Skeletal muscle cell (primary cell): ENCODE measurements at regions not wholly inside any gene's neighbourhood (a gene's known extent, or its start where the extent isn't known, plus 50 kb on each side); places are given as distances from the start of the nearest gene placed in this dataset.
"Not testable (repeated sequence)": the region's sequence is repeated elsewhere in the genome, so short reads cannot be mapped to it uniquely, and the experiment has no call there.

Experiments
- DNase-seq: peaks from one replicate; pipeline ENCODE4 v3.0.0-alpha.2; 2010; ENCODE audit warnings: low read depth
- H3K4me3 ChIP-seq: 2 replicates; pipeline ENCODE4 v1.5.1; 2011; ENCODE audit warnings: low read depth, mild to moderate bottlenecking, control low read depth, low read length, moderate library complexity

DNA sequence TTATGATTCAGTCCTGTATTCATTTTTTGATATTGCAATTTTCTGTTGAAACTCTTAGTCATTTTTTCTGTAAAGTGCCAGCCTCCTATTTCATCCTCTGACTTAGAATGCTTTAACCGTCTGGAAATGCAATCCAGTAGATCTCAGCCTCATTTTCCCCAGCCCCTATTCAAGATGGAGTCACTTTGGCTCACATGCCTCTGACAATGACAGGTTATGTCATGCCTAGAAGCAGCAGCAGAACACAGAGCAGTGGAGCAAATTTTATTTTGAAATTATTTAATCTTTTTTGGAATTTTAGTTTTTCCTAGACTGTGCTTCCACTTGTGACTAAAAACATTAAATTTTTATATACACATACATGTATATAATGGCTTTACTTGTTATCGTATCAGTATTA, 1053.2 kb downstream of the TAF11L14 start:
- no peak overlapping the region for H3K4me3 ChIP-seq
- DNase-seq, result no peak

DNA sequence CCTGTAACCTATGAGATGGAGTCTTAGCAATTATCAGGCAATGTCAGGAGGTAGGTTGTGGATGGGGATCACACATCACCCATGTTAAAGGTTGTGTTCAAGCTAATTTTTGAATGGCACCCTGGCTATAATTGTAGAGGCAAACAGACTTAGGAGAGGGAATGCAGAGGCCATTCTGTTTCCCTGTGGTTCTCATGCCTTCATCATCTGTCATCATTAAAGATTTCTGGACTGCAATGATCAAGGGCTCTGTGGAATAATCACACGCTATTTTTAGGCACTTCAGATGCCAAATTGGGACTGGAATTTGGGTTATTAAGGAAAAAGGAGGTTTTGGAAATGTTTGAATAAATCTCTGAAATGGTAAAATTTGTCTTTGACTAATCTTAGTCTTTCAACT, 1065.4 kb downstream of the TAF11L14 start:
- DNase-seq, result no peak
- no peak overlapping the region for H3K4me3 ChIP-seq

DNA sequence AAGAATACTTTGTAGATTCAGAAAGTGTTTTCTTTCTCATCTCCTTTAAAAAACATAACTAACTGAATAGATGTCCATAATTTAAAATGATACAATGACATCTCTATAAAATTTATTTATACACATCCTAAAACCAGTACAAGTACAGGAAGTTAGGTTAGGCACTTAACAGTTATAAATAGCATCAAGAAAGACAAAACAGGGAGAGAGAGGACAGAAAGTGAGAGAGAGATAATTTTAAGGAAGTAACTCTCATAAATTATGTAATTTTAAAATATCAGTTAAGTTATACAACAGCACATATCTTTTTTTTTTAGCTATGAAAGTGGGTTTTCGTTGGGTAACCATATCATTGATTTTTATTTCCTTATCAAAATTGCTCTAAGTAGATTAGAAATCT, 1068.6 kb downstream of the TAF11L14 start:
- DNase-seq, result no peak
- H3K4me3 ChIP-seq, result no peak overlapping the region

DNA sequence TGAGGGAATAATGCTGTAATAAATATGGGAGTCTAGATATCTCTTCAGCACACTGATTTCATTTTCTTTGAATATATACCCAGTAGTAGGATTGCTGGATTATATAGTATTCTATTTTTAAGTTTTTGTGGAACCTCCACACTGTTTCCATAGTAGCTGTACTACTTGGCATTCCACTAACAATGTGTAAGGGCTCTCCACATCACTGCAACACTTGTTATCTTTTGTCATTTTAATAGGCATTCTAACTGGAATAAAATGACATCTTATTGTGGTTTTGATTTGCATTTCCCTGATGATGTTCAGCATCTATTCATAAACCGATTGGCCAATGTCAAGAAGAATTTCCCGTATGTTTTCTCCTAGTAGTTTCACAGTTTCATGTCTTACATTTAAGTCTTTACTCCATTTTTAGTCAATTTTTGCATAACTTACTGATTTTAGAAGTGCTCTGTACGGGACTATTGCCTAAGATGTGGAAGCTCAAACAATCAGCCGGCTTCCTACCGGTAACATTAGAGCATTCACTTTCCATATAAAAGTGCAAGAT, 1078.8 kb downstream of the TAF11L14 start:
- H3K4me3 ChIP-seq, result no peak overlapping the region
- DNase-seq, result no peak

DNA sequence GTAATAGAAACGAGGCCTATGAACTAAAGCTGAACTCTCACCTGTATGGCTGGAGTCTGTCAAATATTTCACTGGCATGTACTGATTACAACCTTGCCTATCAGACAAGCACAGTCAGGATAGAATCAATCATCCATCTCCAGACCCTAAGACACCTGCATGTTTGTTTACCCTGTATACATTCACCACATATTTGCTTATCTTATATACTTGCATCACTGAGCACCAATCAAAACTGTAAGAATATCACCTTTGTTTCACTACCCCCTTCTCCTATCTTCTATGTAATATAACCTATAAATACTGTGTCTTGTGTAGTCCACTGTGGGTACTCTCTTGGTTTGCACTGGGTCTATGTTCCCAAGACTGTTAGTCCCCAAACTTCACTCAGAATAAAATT, 1085.7 kb downstream of the TAF11L14 start:
- DNase-seq, result no peak
- no peak overlapping the region for H3K4me3 ChIP-seq

DNA sequence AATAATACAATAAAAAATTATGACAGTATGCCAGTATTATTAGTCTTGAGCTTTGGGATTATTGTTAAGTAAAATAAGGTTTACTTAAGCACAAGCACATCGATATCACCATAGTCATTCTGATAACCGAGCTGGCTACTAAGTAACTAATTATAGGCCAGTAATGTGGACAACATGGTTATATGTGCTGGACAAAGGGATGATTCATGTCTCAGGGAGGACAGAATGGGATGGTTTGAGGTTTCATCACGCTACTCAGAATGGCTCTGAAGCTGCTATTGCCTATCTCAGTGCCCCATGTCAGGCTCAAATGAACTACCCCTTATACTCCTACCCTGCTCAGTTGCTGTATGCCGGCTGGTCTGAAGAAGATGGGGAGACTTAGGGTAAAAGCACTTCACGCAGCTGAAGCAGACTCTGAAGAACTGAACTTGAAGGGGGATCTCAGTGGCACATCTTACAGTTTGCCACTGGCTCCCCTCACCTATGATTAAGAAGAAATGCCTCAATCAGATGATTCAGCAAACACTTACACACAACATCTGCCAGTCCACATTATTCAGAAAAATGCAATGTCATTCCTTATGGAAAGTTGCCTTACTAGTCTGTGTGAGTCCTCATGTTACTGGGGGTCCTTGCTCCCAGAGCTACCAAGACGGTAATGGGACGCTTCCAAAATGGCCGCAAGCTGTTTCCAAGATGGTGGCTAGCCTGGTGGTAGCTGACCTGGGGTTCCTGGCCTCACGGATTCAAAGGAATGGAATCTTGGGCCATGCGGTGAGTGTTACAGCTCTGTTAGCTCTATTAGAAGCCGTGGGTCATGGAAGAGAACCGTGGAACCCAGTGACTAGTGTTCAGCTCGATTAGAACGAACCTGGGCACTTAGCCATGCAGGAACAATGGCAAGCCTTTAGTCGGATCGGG, 1098.6 kb downstream of the TAF11L14 start:
- no peak overlapping the region for H3K4me3 ChIP-seq
- DNase-seq, result no peak

DNA sequence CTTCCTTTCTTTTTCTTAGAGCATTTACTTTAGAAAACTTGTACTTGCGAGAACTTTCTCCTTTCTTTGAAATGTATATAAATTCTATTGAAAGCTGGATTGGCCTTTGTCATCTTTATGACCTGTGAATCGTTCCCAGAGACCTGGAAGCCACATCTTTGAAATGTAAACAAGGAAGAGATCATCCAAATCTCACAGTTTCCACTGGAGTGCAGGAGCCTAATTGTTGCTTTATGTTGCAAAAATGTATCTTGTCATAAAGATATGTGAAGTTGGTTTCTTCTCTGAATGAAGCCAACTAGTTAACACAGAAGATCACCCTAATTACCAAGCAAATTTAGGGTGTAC, 1101.8 kb downstream of the TAF11L14 start:
- no peak for DNase-seq
- no peak overlapping the region for H3K4me3 ChIP-seq

DNA sequence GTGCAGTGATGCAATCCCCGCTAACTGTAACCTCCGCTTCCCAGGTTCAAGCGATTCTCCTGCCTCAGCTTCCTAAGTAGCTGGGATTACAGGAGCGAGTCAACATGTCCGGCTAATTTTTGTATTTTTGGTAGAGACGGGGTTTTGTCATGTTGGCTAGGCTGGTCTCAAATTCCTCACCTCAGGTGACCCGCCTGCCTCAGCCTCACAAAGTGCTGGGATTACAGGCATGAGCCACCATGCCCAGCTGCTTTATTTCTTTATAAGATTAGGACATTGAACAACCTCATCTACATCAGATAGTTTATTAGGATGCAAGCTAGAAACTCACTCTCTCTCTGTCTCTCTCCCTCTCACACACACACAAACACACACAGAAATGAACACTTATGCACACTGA, 1102.5 kb downstream of the TAF11L14 start:
- not testable (repeated sequence) for H3K4me3 ChIP-seq, DNase-seq

DNA sequence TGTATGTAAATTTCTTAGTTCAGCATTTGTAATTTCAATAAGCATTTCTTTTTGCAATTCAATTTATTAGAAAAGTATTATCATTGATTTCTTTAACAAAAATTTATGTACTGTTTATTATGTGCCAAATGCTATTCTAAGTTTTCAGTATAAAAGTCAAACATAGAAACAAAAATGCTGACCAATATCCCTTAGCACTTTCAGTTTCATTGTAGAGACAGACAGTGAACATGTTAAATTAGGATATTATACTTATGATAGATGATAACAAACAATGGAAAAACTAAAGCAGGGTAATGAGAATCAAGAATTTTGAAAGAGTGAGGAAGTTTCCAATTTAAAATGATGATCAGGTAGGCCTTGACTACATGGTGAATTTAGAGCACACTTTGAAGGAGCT, 1106.0 kb downstream of the TAF11L14 start:
- no peak overlapping the region for H3K4me3 ChIP-seq
- DNase-seq, result no peak

DNA sequence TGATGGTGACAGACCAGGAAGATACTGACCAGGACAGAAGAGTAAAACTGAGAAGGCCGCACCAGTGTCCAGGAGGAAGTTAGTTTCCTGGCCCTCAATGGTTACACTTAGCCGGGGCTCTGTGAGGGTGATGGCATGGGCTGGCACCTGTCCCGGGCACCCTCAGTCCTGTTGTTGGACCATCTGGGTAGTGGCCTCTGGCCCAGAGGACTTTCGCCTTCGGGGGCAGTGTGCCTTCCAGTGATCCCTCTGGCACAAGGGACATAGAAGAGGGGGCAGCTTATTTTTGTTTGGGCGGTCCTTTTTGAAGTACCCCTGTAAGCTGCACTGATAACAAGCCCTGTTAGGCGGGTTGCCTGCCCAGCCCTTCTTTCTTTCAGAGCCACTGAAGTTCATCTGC, 1108.6 kb downstream of the TAF11L14 start:
- no peak for DNase-seq
- H3K4me3 ChIP-seq, result no peak overlapping the region

DNA sequence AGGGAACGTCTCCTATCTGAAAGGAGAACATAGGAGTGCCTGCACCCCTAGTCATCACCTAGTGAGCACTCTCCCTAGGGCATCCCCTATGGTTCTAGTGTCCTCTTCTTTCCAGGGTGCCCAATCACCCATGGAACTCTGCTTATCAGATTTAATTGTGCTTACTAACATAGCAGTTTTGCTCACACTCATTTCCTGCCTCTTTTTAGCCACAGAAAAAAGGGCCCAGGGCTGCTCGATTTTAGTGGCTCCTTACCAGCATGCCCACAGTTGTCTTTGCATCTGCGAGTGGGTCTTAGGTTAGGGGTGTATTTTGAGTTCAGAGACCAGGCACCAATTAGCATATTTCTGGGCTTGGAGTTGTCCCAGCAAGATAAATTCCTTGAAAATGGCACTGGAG, 1110.2 kb downstream of the TAF11L14 start:
- no peak for DNase-seq
- H3K4me3 ChIP-seq, result no peak overlapping the region

DNA sequence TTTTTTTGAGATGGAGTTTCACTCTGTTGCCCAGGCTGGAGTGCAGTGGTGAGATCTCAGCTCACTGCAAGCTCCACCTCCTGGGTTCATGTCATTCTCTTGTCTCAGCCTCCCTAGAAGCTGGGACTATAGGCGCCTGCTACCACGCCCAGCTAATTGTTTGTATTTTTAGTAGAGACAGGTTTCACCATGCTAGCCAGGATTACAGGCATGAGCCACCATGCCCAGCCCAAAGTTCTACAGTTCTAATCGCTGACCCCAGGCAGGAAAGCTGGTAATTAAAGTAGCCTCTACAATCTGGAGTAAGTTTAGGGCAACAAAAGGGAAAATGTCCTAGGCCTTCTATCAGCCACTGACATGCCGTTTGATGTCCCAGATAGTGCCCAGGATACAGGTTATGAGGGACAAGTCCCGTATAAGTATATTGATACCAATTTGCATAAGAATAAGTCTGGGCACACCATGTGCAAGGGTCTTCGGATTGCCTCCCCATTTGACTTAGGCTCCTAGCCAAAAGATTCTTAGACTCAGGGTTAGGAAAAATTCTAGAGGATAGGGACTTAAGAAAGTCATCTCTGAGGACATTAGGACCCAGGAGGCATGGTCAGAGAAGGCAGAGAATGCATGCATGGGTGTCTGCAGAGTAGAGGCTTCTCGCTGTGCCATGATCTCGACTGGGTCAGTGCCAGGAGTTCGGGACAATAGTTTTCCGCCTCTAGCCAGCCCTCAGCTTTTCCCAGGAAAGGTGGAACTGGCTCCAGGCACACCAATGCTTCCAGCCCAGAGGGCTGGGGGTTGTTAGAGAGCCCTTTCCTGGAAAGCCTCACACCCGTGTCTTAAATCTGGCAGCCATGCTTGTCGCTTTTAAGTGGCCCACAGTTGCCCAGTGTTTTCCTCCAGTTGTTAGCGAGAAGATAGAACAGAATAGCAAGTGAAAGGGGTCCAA, 1111.1 kb downstream of the TAF11L14 start:
- DNase-seq, result no peak
- H3K4me3 ChIP-seq, result peak overlapping the region; percentile 5

DNA sequence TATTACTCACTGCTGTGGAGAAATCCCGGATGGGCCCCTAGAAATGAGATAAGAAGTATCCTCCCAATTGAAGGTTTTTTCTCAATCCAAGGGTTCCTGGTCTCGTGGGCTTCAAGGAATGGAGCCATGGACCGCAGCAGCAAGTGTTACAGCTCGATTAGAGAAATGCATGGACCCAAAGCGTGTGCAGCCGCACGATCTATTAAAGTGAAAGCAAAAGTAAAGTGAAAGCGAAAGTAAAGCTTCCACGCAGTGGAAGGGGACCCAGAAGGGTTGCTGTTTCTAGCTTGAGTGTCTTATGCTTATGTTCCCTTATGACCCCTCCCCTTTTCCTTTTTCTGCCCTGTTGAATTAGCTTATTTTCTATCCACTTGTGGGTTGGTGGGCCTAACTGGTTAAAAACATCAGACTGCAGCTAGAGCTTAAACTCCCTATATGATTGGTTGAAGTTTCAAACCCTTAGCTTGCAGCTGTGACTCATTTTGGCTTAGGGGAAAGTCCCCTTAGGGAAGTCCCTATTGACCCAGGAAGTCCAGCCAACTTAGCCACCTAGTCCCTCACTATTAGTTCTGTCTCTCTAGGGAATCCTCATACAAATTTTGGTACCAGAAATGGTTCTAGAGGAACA, 1111.8 kb downstream of the TAF11L14 start:
- H3K4me3 ChIP-seq, result peak overlapping the region; percentile 5
- DNase-seq, result no peak

DNA sequence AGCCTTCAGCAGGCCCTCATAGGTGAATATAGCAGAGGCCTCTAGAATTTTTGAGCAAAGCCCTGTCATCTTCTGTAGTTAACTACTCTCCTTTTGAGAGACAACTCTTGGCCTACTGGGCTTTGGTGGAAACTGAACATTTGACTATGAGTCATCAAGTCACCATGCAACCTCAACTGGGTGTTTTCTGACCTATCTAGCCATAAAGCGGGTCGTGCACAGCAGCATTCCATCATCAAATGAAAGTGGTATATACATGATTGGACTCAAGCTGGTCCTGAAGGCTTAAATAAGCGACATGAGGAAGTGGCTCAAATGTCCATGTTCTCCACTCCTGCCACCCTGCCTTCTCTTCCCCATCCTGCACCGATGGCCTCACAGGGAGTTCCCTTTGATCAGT, 1115.5 kb downstream of the TAF11L14 start:
- H3K4me3 ChIP-seq, result no peak overlapping the region
- no peak for DNase-seq

DNA sequence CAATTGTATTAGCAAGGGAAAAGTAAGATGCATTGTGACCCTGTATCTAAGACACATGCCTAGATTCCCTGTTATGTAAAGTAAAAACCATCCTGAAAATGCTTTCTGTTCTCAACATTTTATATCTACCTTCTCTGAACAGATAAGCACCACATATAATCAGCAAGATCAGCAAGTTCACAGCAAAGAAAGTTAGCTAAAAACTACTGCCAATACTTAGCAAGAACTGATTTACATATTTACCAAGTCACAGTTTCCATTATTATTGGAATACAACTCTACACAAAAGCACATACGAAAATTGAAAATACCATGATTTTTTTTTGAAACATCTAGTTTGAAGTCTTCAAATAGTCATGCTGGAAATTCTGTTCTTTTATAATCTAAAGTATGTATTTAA, 1118.1 kb downstream of the TAF11L14 start:
- no peak overlapping the region for H3K4me3 ChIP-seq
- DNase-seq, result no peak

DNA sequence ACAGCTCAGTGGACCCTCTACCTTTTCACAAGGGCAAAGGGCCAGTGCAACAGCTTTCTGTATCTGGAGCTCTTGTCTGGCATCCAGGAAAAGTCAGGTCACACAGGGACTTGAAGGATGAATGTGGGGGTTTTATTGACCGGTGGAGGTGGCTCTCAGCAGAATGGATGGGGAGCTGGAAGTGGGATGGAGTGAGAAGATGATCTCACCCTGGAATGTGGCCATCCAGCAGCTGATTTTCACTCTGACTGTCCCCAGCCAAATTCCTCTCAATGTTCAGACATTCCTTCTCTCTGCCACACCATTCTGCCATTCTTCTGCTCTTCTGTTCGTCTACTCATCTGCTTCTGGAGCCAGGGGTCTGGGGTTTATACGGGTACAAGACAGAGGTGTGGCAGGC, 1119.9 kb downstream of the TAF11L14 start:
- H3K4me3 ChIP-seq, result no peak overlapping the region
- DNase-seq, result no peak

DNA sequence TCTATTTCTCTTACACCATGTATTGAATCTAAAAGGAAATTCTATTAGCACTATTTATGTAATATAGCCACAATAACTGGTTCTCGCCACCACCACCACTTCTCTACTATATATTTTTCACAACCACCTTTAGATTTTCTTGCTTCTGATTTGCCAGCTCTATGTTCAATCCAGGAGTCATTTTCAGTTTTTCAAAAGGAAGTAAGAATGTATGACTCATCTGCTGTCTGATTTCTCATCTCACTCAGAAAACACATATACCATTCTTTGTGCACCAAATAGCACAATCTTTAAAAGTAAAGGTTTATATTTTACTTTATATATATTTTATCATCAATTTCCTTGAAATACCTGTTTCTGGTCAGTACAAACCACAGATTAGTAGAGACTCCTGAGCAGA, 1127.5 kb downstream of the TAF11L14 start:
- no peak overlapping the region for H3K4me3 ChIP-seq
- DNase-seq, result peak; percentile 1

DNA sequence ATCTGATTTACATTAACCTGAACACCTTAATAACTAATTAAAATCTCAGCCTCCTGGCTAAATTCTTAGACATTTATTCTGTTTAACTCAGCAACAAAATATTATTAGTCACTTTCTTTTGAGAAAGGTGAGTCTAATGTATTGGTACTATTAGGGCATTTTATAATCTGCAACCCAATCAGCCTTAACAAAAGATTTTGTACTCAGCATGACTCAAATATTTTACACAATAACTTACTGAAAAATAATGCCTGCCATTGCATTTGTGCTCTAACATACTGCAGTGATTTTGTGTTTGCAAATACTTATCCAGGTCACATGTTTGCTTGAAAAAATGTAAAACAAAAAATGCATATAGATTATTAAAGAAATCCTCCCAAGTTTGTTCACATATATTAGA, 1129.9 kb downstream of the TAF11L14 start:
- DNase-seq, result no peak
- no peak overlapping the region for H3K4me3 ChIP-seq

DNA sequence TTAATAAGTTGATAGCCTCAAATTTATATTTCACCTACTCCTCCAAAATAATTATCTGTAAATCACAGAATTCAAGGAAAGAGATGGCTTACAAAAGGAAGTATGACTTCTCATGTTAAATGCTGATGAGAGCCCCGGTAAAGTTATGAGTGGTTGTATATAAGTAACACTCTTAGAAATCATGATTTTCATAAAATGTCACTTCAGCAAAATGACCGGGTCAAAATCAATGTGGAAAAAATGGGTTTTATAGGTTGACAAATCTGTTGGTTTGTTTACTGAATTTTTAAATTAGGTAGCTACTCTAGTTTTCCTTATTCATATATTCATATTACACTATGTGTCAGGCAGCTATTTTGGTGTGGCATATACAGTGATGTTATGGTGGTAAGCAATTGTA, 1131.0 kb downstream of the TAF11L14 start:
- no peak for DNase-seq
- no peak overlapping the region for H3K4me3 ChIP-seq

DNA sequence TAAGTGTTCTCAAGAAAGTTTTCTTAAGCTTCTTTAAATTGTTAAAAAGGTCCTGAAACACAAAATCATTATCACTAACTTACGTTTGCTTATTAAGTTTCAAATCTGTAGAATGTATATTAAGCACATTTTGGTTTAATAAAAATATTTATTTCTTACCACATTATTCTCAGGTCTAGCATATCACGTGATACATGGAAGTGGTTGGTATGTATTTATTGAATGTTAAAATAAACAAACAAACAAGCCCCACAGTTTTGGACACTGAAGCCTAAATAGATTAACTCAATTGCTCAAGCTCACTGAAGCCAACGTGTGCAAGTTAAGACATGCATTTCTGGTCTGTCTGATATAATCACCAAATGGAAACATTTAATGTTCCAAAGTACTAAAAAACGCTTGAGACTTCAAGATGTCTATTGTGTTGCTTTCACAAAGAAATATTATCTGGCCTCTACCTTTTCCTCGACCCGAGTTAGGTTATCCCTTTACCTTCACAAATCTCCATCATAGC, 1136.9 kb downstream of the TAF11L14 start:
- DNase-seq, result no peak
- H3K4me3 ChIP-seq, result no peak overlapping the region
